ENCODE measurements at regions not wholly inside any gene's neighbourhood (a gene's known extent, or its start where the extent isn't known, plus 50 kb on each side); places are given as distances from the start of the nearest gene placed in this dataset.
A peak's percentile ranks its signal among the peaks of the same experiment; 100 is the strongest.

DNA sequence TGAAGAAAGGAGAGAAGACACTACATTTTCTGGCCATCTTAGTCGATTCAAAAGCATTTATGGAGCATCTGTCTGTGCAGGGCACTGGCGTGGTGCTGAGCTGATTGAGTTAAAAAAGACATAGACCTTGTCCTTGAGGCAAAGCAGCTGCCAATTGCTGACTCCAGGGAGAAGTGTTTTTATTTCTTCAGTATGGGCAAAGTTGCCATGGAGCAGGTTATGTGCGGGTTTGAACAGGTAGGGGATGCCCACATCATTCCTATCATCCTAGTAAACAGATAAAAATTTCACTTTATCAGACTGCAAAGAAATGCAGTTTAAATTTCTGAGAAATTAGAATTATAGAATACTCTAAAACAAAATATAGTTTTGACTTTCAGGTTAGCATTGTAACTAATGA, 125.8 kb downstream of the NUP35 start:
- intact Hi-C loops (cut with micrococcal nuclease): no loop called here
- Mint-ChIP-seq H3K36me3 (ENCODE audit: insufficient read depth, unreplicated experiment) (no peaks in the 10 kb centered on the region), H3K4me1 (ENCODE audit: insufficient read depth, unreplicated experiment) (no peaks in the 10 kb centered on the region), H3K27ac (ENCODE audit: low read depth, unreplicated experiment) (no peak overlapping the region), H3K9me3 (ENCODE audit: unreplicated experiment) (no peaks in the 10 kb centered on the region), H3K27me3 (ENCODE audit: insufficient read depth, unreplicated experiment) (no peaks in the 10 kb centered on the region), H3K4me3 (ENCODE audit: unreplicated experiment) (no peak overlapping the region)
- ChIA-PET CTCF (interaction anchor here (0.8 to 11.7 kb wide), 11 partner anchors 9 to 1347 kb away, joined by 3 to 208 read pairs (median 7); no protein-coding TSS in a partner anchor), POLR2A (interaction anchor here (0.7 to 0.9 kb wide), 2 partner anchors 71 to 1265 kb away, joined by 3 read pairs; no protein-coding TSS in a partner anchor)
- BruUV-seq (replicated peaks): no TSS peak
- no peak for TF ChIP-seq CTCF (IDR thresholded peaks at IDR 0.05; ENCODE audit: unreplicated experiment)
- no peak for DNase-seq (ENCODE audit: unreplicated experiment)

GRCh38 chr2:183250472-183250871, 126.2 kb downstream of the NUP35 start:
- H3K27ac Mint-ChIP-seq (ENCODE audit: low read depth, unreplicated experiment): no peak overlapping the region
- intact Hi-C loops (cut with micrococcal nuclease): no loop called here
- H3K36me3 Mint-ChIP-seq (ENCODE audit: insufficient read depth, unreplicated experiment): no peaks in the 10 kb centered on the region
- ChIA-PET POLR2A (interaction anchor here (0.7 kb wide), 1 partner anchor 1264 kb away, joined by 3 read pairs; no protein-coding TSS in a partner anchor), CTCF (interaction anchor here (0.6 to 11.7 kb wide), 8 partner anchors 9 to 1149 kb away, joined by 3 to 208 read pairs (median 5); no protein-coding TSS in a partner anchor)
- no peak overlapping the region for H3K4me3 Mint-ChIP-seq (ENCODE audit: unreplicated experiment)
- no peaks in the 10 kb centered on the region for H3K9me3 Mint-ChIP-seq (ENCODE audit: unreplicated experiment)
- BruUV-seq (replicated peaks): no TSS peak
- no peaks in the 10 kb centered on the region for H3K4me1 Mint-ChIP-seq (ENCODE audit: insufficient read depth, unreplicated experiment)
- no peak for TF ChIP-seq CTCF (IDR thresholded peaks at IDR 0.05; ENCODE audit: unreplicated experiment)
- DNase-seq (ENCODE audit: unreplicated experiment): no peak
- H3K27me3 Mint-ChIP-seq (ENCODE audit: insufficient read depth, unreplicated experiment): no peaks in the 10 kb centered on the region

- peak overlapping the region; percentile 20 for H3K27ac Mint-ChIP-seq (ENCODE audit: low read depth, unreplicated experiment)
- no TSS peak for BruUV-seq (replicated peaks)
- no peak overlapping the region for H3K4me3 Mint-ChIP-seq (ENCODE audit: unreplicated experiment)
- no peaks in the 10 kb centered on the region for H3K27me3 Mint-ChIP-seq (ENCODE audit: insufficient read depth, unreplicated experiment)
- intact Hi-C loops (cut with micrococcal nuclease): no loop called here
- H3K9me3 Mint-ChIP-seq (ENCODE audit: unreplicated experiment): no peaks in the 10 kb centered on the region
- DNase-seq (ENCODE audit: unreplicated experiment): no peak
- ChIA-PET CTCF (interaction anchor here (0.6 to 11.7 kb wide), 3 partner anchors 105 to 1413 kb away, joined by 3 to 208 read pairs (median 4); no protein-coding TSS in a partner anchor), POLR2A (no interaction called here)
- no peak for TF ChIP-seq CTCF (IDR thresholded peaks at IDR 0.05; ENCODE audit: unreplicated experiment)
- no peaks in the 10 kb centered on the region for H3K36me3 Mint-ChIP-seq (ENCODE audit: insufficient read depth, unreplicated experiment)
- H3K4me1 Mint-ChIP-seq (ENCODE audit: insufficient read depth, unreplicated experiment): no peaks in the 10 kb centered on the region
Observed at GRCh38 chr2:183253441-183254130, 129.3 kb downstream of the NUP35 start.

GRCh38 chr2:183255411-183255810, 131.2 kb downstream of the NUP35 start:
- ChIA-PET CTCF (interaction anchor here (2.6 kb wide), 1 partner anchor 105 kb away, joined by 11 read pairs; no protein-coding TSS in a partner anchor), POLR2A (interaction anchor here (0.6 kb wide), 1 partner anchor 60 kb away, joined by 3 read pairs; no protein-coding TSS in a partner anchor)
- H3K27ac Mint-ChIP-seq (ENCODE audit: low read depth, unreplicated experiment): no peak overlapping the region
- no peak for TF ChIP-seq CTCF (IDR thresholded peaks at IDR 0.05; ENCODE audit: unreplicated experiment)
- DNase-seq (ENCODE audit: unreplicated experiment): no peak
- no peaks in the 10 kb centered on the region for H3K9me3 Mint-ChIP-seq (ENCODE audit: unreplicated experiment)
- no TSS peak for BruUV-seq (replicated peaks)
- no peaks in the 10 kb centered on the region for H3K4me1 Mint-ChIP-seq (ENCODE audit: insufficient read depth, unreplicated experiment)
- H3K4me3 Mint-ChIP-seq (ENCODE audit: unreplicated experiment): no peak overlapping the region
- H3K27me3 Mint-ChIP-seq (ENCODE audit: insufficient read depth, unreplicated experiment): no peaks in the 10 kb centered on the region
- intact Hi-C loops (cut with micrococcal nuclease): no loop called here
- H3K36me3 Mint-ChIP-seq (ENCODE audit: insufficient read depth, unreplicated experiment): no peaks in the 10 kb centered on the region

Data from MCF 10A (cell line).